GM18511 (cell line): ENCODE measurements at regions not wholly inside any gene's neighbourhood (a gene's known extent, or its start where the extent isn't known, plus 50 kb on each side); places are given as distances from the start of the nearest gene placed in this dataset.
"Not testable (repeated sequence)": the region's sequence is repeated elsewhere in the genome, so short reads cannot be mapped to it uniquely, and the experiment has no call there.

Experiments
- ATAC-seq: cut with Tn5 transposase; IDR thresholded peaks from one replicate; pipeline ENCODE4 v1.9.1; 2021; ENCODE audit warnings: mild to moderate bottlenecking, moderate library complexity; ENCODE audit not compliant: unreplicated experiment

GRCh38 chr16:33583702-33584101, 124.3 kb downstream of the TP53TG3F start:
- not testable (repeated sequence) for ATAC-seq

- not testable (repeated sequence) for ATAC-seq
Observed at GRCh38 chr16:33588589-33588988, 129.2 kb downstream of the TP53TG3F start.

- not testable (repeated sequence) for ATAC-seq
Observed at GRCh38 chr16:33593344-33593743, 133.9 kb downstream of the TP53TG3F start.

- not testable (repeated sequence) for ATAC-seq
Observed at GRCh38 chr16:33595074-33595473, 135.7 kb downstream of the TP53TG3F start.

- ATAC-seq = not testable (repeated sequence)
Observed at GRCh38 chr16:33601029-33601428, 141.6 kb downstream of the TP53TG3F start.

GRCh38 chr16:33623535-33624077, 164.2 kb downstream of the TP53TG3F start:
- ATAC-seq = not testable (repeated sequence)

- not testable (repeated sequence) for ATAC-seq
Observed at GRCh38 chr16:33628895-33629294, 169.5 kb downstream of the TP53TG3F start.

- ATAC-seq = not testable (repeated sequence)
Observed at GRCh38 chr16:33631713-33632112, 172.3 kb downstream of the TP53TG3F start.

- not testable (repeated sequence) for ATAC-seq
Observed at GRCh38 chr16:33634057-33634456, 174.6 kb downstream of the TP53TG3F start.

- ATAC-seq = not testable (repeated sequence)
Observed at GRCh38 chr16:33636760-33637159, 177.3 kb downstream of the TP53TG3F start.

- not testable (repeated sequence) for ATAC-seq
Observed at GRCh38 chr16:33643270-33643669, 183.9 kb downstream of the TP53TG3F start.

- ATAC-seq = not testable (repeated sequence)
Observed at GRCh38 chr16:33643698-33644381, 184.4 kb downstream of the TP53TG3F start.

GRCh38 chr16:33646386-33646785, 187.0 kb downstream of the TP53TG3F start:
- ATAC-seq = not testable (repeated sequence)

- ATAC-seq = not testable (repeated sequence)
Observed at GRCh38 chr16:33655756-33656155, 196.3 kb downstream of the TP53TG3F start.

GRCh38 chr16:33656394-33656793, 197.0 kb downstream of the TP53TG3F start:
- not testable (repeated sequence) for ATAC-seq

- peak; percentile 52 for ATAC-seq
Observed at GRCh38 chr16:33657717-33658116, 198.3 kb downstream of the TP53TG3F start.

GRCh38 chr16:33680791-33681190, 221.4 kb downstream of the TP53TG3F start:
- ATAC-seq = not testable (repeated sequence)

- not testable (repeated sequence) for ATAC-seq
Observed at GRCh38 chr16:33700320-33700719, 240.9 kb downstream of the TP53TG3F start.

GRCh38 chr16:33706845-33707590, 247.6 kb downstream of the TP53TG3F start:
- not testable (repeated sequence) for ATAC-seq

- ATAC-seq = not testable (repeated sequence)
Observed at GRCh38 chr16:33707591-33707934, 248.2 kb downstream of the TP53TG3F start.

- not testable (repeated sequence) for ATAC-seq
Observed at GRCh38 chr16:33709856-33710695, 250.7 kb downstream of the TP53TG3F start.
